Osteocyte (in vitro differentiated cells): ENCODE measurements at regions not wholly inside any gene's neighbourhood (a gene's known extent, or its start where the extent isn't known, plus 50 kb on each side); places are given as distances from the start of the nearest gene placed in this dataset.
"Not testable (repeated sequence)": the region's sequence is repeated elsewhere in the genome, so short reads cannot be mapped to it uniquely, and the experiment has no call there.

Experiments
- DNase-seq: peaks from one replicate; pipeline ENCODE4 v3.0.0; 2021; ENCODE audit warnings: mixed read lengths; ENCODE audit not compliant: unreplicated experiment; ENCODE audit errors: extremely low spot score
- H3K27ac Mint-ChIP-seq: one replicate; pipeline ENCODE4 v1.8.0; 2021; ENCODE audit warnings: mild to moderate bottlenecking, mixed read lengths; ENCODE audit not compliant: unreplicated experiment
- H3K27me3 Mint-ChIP-seq: one replicate; pipeline ENCODE4 v1.8.0; 2021; ENCODE audit warnings: mixed read lengths; ENCODE audit not compliant: unreplicated experiment
- H3K36me3 Mint-ChIP-seq: one replicate; pipeline ENCODE4 v1.8.0; 2021; ENCODE audit warnings: mixed read lengths; ENCODE audit not compliant: unreplicated experiment
- H3K4me1 Mint-ChIP-seq: one replicate; pipeline ENCODE4 v1.8.0; 2021; ENCODE audit warnings: mixed read lengths; ENCODE audit not compliant: unreplicated experiment
- H3K4me3 Mint-ChIP-seq: one replicate; pipeline ENCODE4 v1.8.0; 2021; ENCODE audit warnings: mild to moderate bottlenecking, moderate library complexity, mixed read lengths; ENCODE audit not compliant: unreplicated experiment
- H3K9me3 Mint-ChIP-seq: one replicate; pipeline ENCODE4 v1.8.0; 2021; ENCODE audit warnings: mixed read lengths; ENCODE audit not compliant: unreplicated experiment
- TF ChIP-seq, protein P1 (sequence below): fragments of 200-600 bp; sonication (generic); IDR thresholded peaks from 2 replicates; pipeline ENCODE4 v1.5.0; 2021; ENCODE audit warnings: antibody characterized with exemption, mild to moderate bottlenecking, moderate library complexity

DNA sequence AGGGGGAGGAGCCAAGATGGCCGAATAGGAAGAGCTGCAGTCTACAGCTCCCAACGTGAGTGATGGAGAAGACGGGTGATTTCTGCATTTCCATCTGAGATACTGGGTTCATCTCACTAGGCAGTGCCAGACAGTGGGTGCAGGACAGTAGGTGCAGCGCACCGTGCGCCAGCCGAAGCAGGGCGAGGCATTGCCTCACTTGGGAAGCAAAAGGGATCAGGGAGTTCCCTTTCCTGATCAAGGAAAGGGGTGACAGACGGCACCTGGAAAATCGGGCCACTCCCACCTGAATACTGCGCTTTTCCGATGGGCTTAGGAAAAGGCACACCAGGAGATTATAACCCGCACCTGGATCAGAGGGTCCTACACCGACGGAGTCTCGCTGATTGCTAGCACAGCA lies 121.1 kb upstream of the SESTD1 start:
- H3K36me3 Mint-ChIP-seq, H3K27me3 Mint-ChIP-seq, H3K9me3 Mint-ChIP-seq, H3K4me3 Mint-ChIP-seq, H3K27ac Mint-ChIP-seq, DNase-seq, H3K4me1 Mint-ChIP-seq: not testable (repeated sequence)

DNA sequence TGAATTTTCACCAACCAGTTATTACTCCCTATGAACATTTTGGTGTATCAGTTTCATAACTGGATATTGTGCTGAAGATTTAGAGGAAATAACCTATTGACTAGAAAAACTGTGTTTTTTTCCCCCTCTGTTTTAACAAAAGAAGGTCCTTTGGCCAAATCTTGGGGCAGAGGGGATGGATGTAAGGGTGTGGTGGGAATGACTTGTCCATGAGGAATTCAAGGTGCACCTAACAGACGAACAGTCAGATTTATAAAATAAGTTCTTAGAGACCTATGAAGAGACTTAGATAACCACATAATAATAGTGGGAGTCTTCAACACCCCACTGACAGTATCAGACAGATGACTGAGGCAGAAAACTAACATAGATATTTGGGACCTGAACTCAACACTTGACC lies 119.3 kb upstream of the SESTD1 start:
- no peak for DNase-seq
- H3K36me3 Mint-ChIP-seq: no peaks in the 10 kb centered on the region
- H3K9me3 Mint-ChIP-seq: peaks cover 4% of the 10 kb centered on the region
- H3K27me3 Mint-ChIP-seq: peaks cover 6% of the 10 kb centered on the region
- H3K4me1 Mint-ChIP-seq: no peaks in the 10 kb centered on the region
- H3K27ac Mint-ChIP-seq: no peak overlapping the region
- no peak overlapping the region for H3K4me3 Mint-ChIP-seq
- TF ChIP-seq, protein P1, sequence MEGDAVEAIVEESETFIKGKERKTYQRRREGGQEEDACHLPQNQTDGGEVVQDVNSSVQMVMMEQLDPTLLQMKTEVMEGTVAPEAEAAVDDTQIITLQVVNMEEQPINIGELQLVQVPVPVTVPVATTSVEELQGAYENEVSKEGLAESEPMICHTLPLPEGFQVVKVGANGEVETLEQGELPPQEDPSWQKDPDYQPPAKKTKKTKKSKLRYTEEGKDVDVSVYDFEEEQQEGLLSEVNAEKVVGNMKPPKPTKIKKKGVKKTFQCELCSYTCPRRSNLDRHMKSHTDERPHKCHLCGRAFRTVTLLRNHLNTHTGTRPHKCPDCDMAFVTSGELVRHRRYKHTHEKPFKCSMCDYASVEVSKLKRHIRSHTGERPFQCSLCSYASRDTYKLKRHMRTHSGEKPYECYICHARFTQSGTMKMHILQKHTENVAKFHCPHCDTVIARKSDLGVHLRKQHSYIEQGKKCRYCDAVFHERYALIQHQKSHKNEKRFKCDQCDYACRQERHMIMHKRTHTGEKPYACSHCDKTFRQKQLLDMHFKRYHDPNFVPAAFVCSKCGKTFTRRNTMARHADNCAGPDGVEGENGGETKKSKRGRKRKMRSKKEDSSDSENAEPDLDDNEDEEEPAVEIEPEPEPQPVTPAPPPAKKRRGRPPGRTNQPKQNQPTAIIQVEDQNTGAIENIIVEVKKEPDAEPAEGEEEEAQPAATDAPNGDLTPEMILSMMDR: no peak

DNA sequence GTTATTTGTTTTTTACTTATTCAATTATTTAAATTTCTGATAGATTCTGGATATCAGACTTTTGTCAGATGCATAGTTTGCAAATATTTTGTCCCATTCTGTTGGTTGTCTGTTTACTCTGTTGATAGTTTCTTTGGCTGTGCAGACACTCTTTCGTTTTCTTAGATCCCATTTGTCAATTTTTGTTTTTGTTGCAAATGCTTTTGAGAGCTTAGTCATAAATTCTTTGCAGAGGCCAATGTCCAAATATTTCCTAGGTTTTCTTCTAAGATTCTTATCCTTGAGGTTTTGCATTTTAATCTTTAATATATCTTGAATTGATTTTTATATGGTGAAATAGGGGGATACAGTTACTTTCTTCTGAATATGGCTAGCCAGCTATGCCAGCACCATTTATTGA lies 112.7 kb upstream of the SESTD1 start:
- DNase-seq: no peak
- TF ChIP-seq, protein P1: no peak
- Mint-ChIP-seq H3K27me3 (peaks cover 3% of the 10 kb centered on the region), H3K4me3 (no peak overlapping the region), H3K9me3 (no peaks in the 10 kb centered on the region), H3K4me1 (peaks cover 17% of the 10 kb centered on the region), H3K36me3 (no peaks in the 10 kb centered on the region), H3K27ac (peak overlapping the region; percentile 24)

DNA sequence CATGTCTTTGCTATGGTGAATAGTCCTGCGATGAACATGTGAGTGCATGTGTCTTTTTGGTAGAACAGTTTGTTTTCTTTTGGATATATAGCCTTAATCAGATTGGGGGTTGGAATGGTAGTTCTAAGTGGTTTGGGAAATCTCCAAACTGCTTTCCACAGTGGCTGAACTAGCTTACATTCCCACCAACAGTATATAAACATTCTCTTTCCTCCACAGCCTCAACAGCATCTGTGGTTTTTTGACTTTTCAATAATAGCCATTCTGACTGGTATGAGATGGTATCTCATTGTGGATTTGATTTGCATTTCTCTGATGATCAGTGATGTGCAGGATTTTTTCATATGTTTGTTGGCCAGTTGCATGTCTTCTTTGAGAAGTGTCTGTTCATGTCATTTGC lies 112.2 kb upstream of the SESTD1 start:
- H3K4me3 Mint-ChIP-seq: no peak overlapping the region
- peak overlapping the region; percentile 24 for H3K27ac Mint-ChIP-seq
- no peaks in the 10 kb centered on the region for H3K36me3 Mint-ChIP-seq
- peaks cover 3% of the 10 kb centered on the region for H3K27me3 Mint-ChIP-seq
- no peaks in the 10 kb centered on the region for H3K9me3 Mint-ChIP-seq
- TF ChIP-seq, protein P1: no peak
- no peak for DNase-seq
- H3K4me1 Mint-ChIP-seq: peaks cover 17% of the 10 kb centered on the region

DNA sequence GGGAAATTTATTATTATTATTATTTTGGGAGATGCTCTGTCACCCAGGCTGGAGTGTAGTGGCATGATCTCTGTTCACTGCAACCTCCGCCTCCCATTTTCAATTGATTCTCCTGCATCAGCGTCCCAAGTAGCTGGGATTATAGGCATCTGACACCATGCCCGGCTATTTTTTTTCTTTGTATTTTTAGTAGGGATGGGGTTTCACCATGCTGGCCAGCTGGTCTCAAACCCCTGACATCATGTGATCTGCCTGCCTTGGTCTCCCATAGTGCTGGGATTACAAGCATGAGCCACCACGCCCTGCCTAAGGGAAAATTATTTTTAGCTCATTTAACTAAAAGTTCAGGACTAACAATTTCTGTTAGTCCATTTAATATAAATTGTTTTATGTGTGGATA lies 109.2 kb upstream of the SESTD1 start:
- Mint-ChIP-seq H3K36me3 (no peaks in the 10 kb centered on the region), H3K4me1 (peaks cover 17% of the 10 kb centered on the region), H3K27me3 (no peaks in the 10 kb centered on the region), H3K9me3 (no peaks in the 10 kb centered on the region), H3K27ac (no peak overlapping the region), H3K4me3 (no peak overlapping the region)
- TF ChIP-seq, protein P1: no peak
- DNase-seq: no peak

DNA sequence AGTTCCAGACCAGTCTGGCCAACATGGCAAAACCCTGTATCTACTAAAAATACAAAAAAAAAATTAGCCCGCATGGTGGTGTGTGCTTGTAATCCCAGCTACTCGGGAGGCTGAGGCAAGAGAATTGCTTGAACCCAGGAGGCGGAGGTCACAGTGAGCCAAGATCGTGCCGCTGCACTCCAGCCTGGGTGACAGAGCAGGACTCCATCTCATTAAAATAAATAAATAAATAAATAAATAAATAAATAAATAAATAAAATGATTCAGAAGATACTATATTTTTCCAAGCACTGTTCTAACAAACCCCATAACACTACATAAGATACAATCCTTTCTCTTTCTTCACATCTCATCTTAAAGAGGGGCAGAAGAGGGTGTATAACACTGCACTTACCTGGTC lies 100.9 kb upstream of the SESTD1 start:
- not testable (repeated sequence) for DNase-seq, H3K27me3 Mint-ChIP-seq, H3K9me3 Mint-ChIP-seq, H3K27ac Mint-ChIP-seq, H3K4me3 Mint-ChIP-seq, H3K4me1 Mint-ChIP-seq, H3K36me3 Mint-ChIP-seq
